ENCODE measurements at regions not wholly inside any gene's neighbourhood (a gene's known extent, or its start where the extent isn't known, plus 50 kb on each side); places are given as distances from the start of the nearest gene placed in this dataset.

DNA sequence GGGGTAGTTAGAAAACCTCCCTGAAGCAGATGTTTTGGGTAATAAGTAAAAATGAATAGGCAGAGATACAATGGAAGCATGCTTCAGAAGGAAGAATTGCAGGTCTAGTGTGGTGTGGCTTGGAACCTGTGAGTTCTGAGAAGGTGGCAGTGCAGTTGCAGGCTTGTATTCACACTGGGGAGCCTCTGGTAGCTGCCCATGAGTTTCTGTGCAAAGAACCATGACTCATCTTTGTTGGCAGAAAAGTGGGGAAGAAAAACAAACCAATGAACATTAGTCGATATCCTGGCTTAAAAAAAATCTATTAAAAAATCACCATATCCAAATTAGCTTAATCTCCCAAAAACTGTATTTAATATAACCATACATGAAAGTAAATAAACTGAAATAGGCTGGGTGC is 232.6 kb downstream of the FAT3 start:
- Histone ChIP-seq H3K36me3 (replicated peaks in 1 of 2; ENCODE audit: control insufficient read depth in 1 of 2, insufficient read depth in 2 of 2, low read length in 1 of 2) (no peaks in the 10 kb centered on the region), H2AFZ (ENCODE audit: low read depth) (no peak overlapping the region), H3K4me3 (ENCODE audit: low read depth in 2 of 2, low read length in 1 of 2) (no peak overlapping the region), H3K4me2 (no peak overlapping the region; the same call in 1 of the 2 replicates), H3F3A (replicated peaks; ENCODE audit: insufficient read depth) (peaks cover 16% of the 10 kb centered on the region), H3K9me2 (no peaks in the 10 kb centered on the region), H3K27ac (ENCODE audit: low read depth in 2 of 2, low read length in 1 of 2) (peak overlapping the region in 1 of 2 experiments; percentile 14; a peak in 1 of 4 replicates), H3K9me3 (no peaks in the 10 kb centered on the region), H4K20me1 (ENCODE audit: insufficient read depth) (no peaks in the 10 kb centered on the region), H3K79me2 (ENCODE audit: insufficient read depth) (no peaks in the 10 kb centered on the region), H3K9ac (no peak overlapping the region), H3K27me3 (ENCODE audit: insufficient read depth) (no peaks in the 10 kb centered on the region), H3K4me1 (ENCODE audit: control insufficient read depth in 1 of 2, insufficient read depth in 2 of 2, low read depth in 1 of 2, low read length in 1 of 2) (peaks cover 0 to 10% of the 10 kb centered on the region in 2 experiments; a peak in 2 of 4 replicates)
- TF ChIP-seq, protein P1, sequence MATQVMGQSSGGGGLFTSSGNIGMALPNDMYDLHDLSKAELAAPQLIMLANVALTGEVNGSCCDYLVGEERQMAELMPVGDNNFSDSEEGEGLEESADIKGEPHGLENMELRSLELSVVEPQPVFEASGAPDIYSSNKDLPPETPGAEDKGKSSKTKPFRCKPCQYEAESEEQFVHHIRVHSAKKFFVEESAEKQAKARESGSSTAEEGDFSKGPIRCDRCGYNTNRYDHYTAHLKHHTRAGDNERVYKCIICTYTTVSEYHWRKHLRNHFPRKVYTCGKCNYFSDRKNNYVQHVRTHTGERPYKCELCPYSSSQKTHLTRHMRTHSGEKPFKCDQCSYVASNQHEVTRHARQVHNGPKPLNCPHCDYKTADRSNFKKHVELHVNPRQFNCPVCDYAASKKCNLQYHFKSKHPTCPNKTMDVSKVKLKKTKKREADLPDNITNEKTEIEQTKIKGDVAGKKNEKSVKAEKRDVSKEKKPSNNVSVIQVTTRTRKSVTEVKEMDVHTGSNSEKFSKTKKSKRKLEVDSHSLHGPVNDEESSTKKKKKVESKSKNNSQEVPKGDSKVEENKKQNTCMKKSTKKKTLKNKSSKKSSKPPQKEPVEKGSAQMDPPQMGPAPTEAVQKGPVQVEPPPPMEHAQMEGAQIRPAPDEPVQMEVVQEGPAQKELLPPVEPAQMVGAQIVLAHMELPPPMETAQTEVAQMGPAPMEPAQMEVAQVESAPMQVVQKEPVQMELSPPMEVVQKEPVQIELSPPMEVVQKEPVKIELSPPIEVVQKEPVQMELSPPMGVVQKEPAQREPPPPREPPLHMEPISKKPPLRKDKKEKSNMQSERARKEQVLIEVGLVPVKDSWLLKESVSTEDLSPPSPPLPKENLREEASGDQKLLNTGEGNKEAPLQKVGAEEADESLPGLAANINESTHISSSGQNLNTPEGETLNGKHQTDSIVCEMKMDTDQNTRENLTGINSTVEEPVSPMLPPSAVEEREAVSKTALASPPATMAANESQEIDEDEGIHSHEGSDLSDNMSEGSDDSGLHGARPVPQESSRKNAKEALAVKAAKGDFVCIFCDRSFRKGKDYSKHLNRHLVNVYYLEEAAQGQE (IDR thresholded peaks at IDR 0.05; ENCODE audit: low read depth, low read length) = no peak
- TF ChIP-seq, protein P2, sequence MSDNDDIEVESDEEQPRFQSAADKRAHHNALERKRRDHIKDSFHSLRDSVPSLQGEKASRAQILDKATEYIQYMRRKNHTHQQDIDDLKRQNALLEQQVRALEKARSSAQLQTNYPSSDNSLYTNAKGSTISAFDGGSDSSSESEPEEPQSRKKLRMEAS (IDR thresholded peaks at IDR 0.05; ENCODE audit: low read depth) = no peak
- TF ChIP-seq EP300 (IDR thresholded peaks at IDR 0.05; ENCODE audit: borderline replicate concordance in 1 of 2, low read depth in 1 of 2, low read length in 1 of 2) (no peak), PBX3 (IDR thresholded peaks at IDR 0.05) (no peak), GABPA (IDR thresholded peaks at IDR 0.05; ENCODE audit: low read depth) (no peak), EZH2phosphoT487 (IDR thresholded peaks at IDR 0.05; ENCODE audit: borderline replicate concordance, low read depth) (no peak), FOXM1 (IDR thresholded peaks at IDR 0.05; ENCODE audit: low read depth) (no peak), CHD2 (IDR thresholded peaks at IDR 0.05; ENCODE audit: low read length, partially characterized antibody) (no peak), FOSL2 (IDR thresholded peaks at IDR 0.05; ENCODE audit: borderline replicate concordance, low read depth) (peak; percentile 47; the same call in 1 of the 2 replicates), TCF12 (IDR thresholded peaks at IDR 0.05) (0 out of 2 replicates have a peak, but pooled peaks have one; percentile 11), JUND (IDR thresholded peaks at IDR 0.05) (no peak)
- TF ChIP-seq, protein P3, sequence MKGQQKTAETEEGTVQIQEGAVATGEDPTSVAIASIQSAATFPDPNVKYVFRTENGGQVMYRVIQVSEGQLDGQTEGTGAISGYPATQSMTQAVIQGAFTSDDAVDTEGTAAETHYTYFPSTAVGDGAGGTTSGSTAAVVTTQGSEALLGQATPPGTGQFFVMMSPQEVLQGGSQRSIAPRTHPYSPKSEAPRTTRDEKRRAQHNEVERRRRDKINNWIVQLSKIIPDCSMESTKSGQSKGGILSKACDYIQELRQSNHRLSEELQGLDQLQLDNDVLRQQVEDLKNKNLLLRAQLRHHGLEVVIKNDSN (IDR thresholded peaks at IDR 0.05; ENCODE audit: borderline replicate concordance, low read depth) = no peak
- TF ChIP-seq, protein P4, sequence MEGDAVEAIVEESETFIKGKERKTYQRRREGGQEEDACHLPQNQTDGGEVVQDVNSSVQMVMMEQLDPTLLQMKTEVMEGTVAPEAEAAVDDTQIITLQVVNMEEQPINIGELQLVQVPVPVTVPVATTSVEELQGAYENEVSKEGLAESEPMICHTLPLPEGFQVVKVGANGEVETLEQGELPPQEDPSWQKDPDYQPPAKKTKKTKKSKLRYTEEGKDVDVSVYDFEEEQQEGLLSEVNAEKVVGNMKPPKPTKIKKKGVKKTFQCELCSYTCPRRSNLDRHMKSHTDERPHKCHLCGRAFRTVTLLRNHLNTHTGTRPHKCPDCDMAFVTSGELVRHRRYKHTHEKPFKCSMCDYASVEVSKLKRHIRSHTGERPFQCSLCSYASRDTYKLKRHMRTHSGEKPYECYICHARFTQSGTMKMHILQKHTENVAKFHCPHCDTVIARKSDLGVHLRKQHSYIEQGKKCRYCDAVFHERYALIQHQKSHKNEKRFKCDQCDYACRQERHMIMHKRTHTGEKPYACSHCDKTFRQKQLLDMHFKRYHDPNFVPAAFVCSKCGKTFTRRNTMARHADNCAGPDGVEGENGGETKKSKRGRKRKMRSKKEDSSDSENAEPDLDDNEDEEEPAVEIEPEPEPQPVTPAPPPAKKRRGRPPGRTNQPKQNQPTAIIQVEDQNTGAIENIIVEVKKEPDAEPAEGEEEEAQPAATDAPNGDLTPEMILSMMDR (IDR thresholded peaks at IDR 0.05) = no peak
- 20% methylated on average over 1 of the region's 1 CpG for WGBS (ENCODE audit: low lambda C conversion rate)
- CTCF ChIA-PET = interaction anchor here (1.4 kb wide), 1 partner anchor 16 kb away, joined by 3 read pairs; no protein-coding TSS in a partner anchor
- no peak for DNase-seq
- POLR2A ChIA-PET = no interaction called here

Measured in SK-N-SH (cell line).